H1 (cell line): ENCODE measurements at regions not wholly inside any gene's neighbourhood (a gene's known extent, or its start where the extent isn't known, plus 50 kb on each side); places are given as distances from the start of the nearest gene placed in this dataset.

ENCODE experiments used
- CHD7 ChIP-seq: fragments of 300-600 bp; sonication (generic); IDR thresholded peaks from 2 replicates; pipeline ENCODE4 v1.7.1; 2012; ENCODE audit warnings: low read length, moderate library complexity, mild to moderate bottlenecking, inconsistent platforms; ENCODE audit not compliant: insufficient replicate concordance
- EGR1 ChIP-seq: IDR thresholded peaks from 2 replicates; pipeline ENCODE4 v1.6.1; 2011; ENCODE audit warnings: low read depth, low read length, borderline replicate concordance
- NRF1 ChIP-seq: IDR thresholded peaks from 2 replicates; pipeline ENCODE4 v1.6.1; 2011; ENCODE audit warnings: mild to moderate bottlenecking, low read depth, low read length, improper control_type of control experiment
- PHF8 ChIP-seq: fragments of 200-600 bp; sonication (generic); conservative IDR thresholded peaks from 2 replicates; pipeline ENCODE4 v1.7.1; 2012; ENCODE audit warnings: low read depth, mild to moderate bottlenecking, inconsistent platforms, low read length, moderate library complexity
- SIN3A ChIP-seq, 2 experiments: IDR thresholded peaks in 1 of 2; conservative IDR thresholded peaks in 1 of 2; 2 replicates each; pipeline ENCODE4 v1.6.1; 2011 to 2012; ENCODE audit warnings: low read length in 2 of 2, improper control_type of control experiment in 1 of 2, low read depth in 1 of 2, mild to moderate bottlenecking in 1 of 2
- TAF7 ChIP-seq: optimal IDR thresholded peaks from 2 replicates; pipeline ENCODE3; 2011; ENCODE audit warnings: low read depth, mild to moderate bottlenecking, inconsistent platforms, low read length, moderate library complexity, borderline replicate concordance
- TBP ChIP-seq: IDR thresholded peaks from 2 replicates; pipeline ENCODE4 v1.6.1; 2011; ENCODE audit warnings: low read depth, low read length, improper control_type of control experiment

GRCh38 chr1:5373281-5373680, 618.9 kb downstream of the NPHP4 start (continued):
- TF ChIP-seq CHD7 (no peak), EGR1 (no peak), TBP (no peak), NRF1 (no peak), SIN3A (conservative IDR thresholded peaks at IDR 0.05 in 1 of 2, IDR thresholded peaks at IDR 0.05 in 1 of 2; ENCODE audit: low read depth in 1 of 2, low read length in 2 of 2) (no peak), TAF7 (no peak), PHF8 (no peak)
